Endodermal cell (in vitro differentiated cells): ENCODE measurements at regions not wholly inside any gene's neighbourhood (a gene's known extent, or its start where the extent isn't known, plus 50 kb on each side); places are given as distances from the start of the nearest gene placed in this dataset.

Experiments used
- DNase-seq: peaks from one replicate; pipeline ENCODE4 v3.0.0-alpha.2; 2017
- H3K27ac ChIP-seq: 2 replicates; pipeline ENCODE4 v1.5.1; 2013; ENCODE audit warnings: mild to moderate bottlenecking, low read depth, low read length, moderate library complexity
- H3K27me3 ChIP-seq: 2 replicates; pipeline ENCODE4 v1.6.1; 2013; ENCODE audit warnings: mild to moderate bottlenecking, low read length, moderate library complexity; ENCODE audit not compliant: insufficient read depth, control insufficient read depth, poor library complexity, severe bottlenecking
- H3K36me3 ChIP-seq: 2 replicates; pipeline ENCODE4 v1.7.0; 2013; ENCODE audit warnings: mild to moderate bottlenecking, low read length, moderate library complexity; ENCODE audit not compliant: control insufficient read depth, insufficient read depth
- H3K4me1 ChIP-seq: one replicate; pipeline ENCODE4 v1.7.0; 2013; ENCODE audit warnings: low read length; ENCODE audit not compliant: control insufficient read depth, insufficient read depth
- H3K4me3 ChIP-seq: 2 replicates; pipeline ENCODE4 v1.5.1; 2013; ENCODE audit warnings: mild to moderate bottlenecking, low read length, moderate library complexity
- H3K9ac ChIP-seq: 2 replicates; pipeline ENCODE4 v1.6.1; 2013; ENCODE audit warnings: mild to moderate bottlenecking, low read length, moderate library complexity; ENCODE audit not compliant: poor library complexity, severe bottlenecking; ENCODE audit errors: extremely low read depth
- H3K9me3 ChIP-seq: 2 replicates; pipeline ENCODE4 v1.6.1; 2013; ENCODE audit warnings: mild to moderate bottlenecking, low read length, moderate library complexity; ENCODE audit not compliant: control insufficient read depth
- H3K27ac Mint-ChIP-seq: 2 replicates; pipeline ENCODE4 v1.8.0; 2020; ENCODE audit warnings: mixed read lengths
- H3K27me3 Mint-ChIP-seq: 2 replicates; pipeline ENCODE4 v1.8.0; 2021; ENCODE audit warnings: mild to moderate bottlenecking, mixed read lengths; ENCODE audit not compliant: insufficient read depth
- H3K36me3 Mint-ChIP-seq: 2 replicates; pipeline ENCODE4 v1.8.0; 2020; ENCODE audit warnings: low read depth, mixed read lengths
- H3K4me1 Mint-ChIP-seq: 2 replicates; pipeline ENCODE4 v1.8.0; 2020; ENCODE audit warnings: mixed read lengths
- H3K4me3 Mint-ChIP-seq: 2 replicates; pipeline ENCODE4 v1.8.0; 2020; ENCODE audit warnings: mild to moderate bottlenecking, moderate library complexity, mixed read lengths
- H3K9me3 Mint-ChIP-seq: 2 replicates; pipeline ENCODE4 v1.8.0; 2020; ENCODE audit warnings: mild to moderate bottlenecking, mixed read lengths
- WGBS, 2 experiments: methylation state at CpG; one replicate each; pipeline versions ENCODE4 v1.1.5 to v1.1.7; 2013; ENCODE audit warnings: missing lambda C conversion rate in 2 of 2, mixed read lengths in 1 of 2; ENCODE audit not compliant: insufficient coverage in 1 of 2, insufficient read length in 1 of 2; 5-methylcytosine and 5-hydroxymethylcytosine counted together
- TF ChIP-seq, protein P1 (sequence below): fragments of 200-600 bp; sonication (generic); conservative IDR thresholded peaks from 2 replicates; pipeline ENCODE4 v1.5.0; 2021; ENCODE audit warnings: antibody characterized with exemption, mild to moderate bottlenecking

DNA sequence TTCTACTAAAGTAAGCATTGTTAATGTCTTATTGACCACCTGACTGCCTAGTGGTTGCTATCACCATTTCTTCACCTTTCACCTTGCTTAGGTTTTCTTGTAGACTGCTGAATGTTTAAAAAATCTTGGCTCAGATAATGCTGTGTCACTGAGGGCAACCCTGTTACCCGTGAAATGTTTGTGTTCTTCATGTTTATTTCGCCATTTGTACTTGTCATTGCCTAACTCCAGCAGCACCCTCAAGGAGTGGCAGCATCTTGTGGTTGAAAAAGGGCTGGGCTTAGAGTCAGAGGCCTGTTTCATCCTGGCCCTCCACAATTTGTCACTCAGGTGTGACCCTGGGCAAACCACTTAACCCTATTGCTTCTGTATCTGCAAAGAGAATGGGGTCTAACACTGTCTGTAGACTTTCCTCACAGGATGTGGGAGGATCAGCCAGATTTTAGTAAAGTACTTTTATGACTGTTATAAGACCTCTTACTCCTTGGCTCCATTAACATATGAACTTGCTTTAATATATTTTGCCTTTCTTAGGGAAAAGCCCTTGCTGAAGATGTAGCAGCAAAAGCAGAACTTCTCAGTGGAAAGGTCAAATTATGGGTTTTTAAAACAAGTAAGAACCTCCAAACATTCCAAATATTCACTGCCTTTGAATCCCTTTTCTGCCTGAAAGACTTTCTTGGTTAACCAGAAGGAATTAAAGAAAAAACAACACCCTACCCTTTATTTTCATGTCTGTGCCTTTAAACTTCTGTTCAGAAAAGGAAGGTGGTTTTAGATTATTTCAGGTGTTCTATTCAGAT is 154.5 kb upstream of the C11orf87 start:
- H3K4me3 Mint-ChIP-seq = no peak overlapping the region
- WGBS, 2 experiments = 87 to 100% methylated on average over 1 to 2 of the region's 2 CpGs
- no peaks in the 10 kb centered on the region for H3K36me3 Mint-ChIP-seq
- no peak overlapping the region for H3K4me3 ChIP-seq
- H3K27ac Mint-ChIP-seq = no peak overlapping the region
- peaks cover 17% of the 10 kb centered on the region for H3K9me3 Mint-ChIP-seq
- peaks cover 13% of the 10 kb centered on the region for H3K9me3 ChIP-seq
- H3K9ac ChIP-seq = no peak overlapping the region
- H3K36me3 ChIP-seq = no peaks in the 10 kb centered on the region
- H3K27me3 Mint-ChIP-seq = no peaks in the 10 kb centered on the region
- DNase-seq = no peak
- no peak overlapping the region for H3K27ac ChIP-seq
- no peaks in the 10 kb centered on the region for H3K4me1 ChIP-seq
- TF ChIP-seq, protein P1, sequence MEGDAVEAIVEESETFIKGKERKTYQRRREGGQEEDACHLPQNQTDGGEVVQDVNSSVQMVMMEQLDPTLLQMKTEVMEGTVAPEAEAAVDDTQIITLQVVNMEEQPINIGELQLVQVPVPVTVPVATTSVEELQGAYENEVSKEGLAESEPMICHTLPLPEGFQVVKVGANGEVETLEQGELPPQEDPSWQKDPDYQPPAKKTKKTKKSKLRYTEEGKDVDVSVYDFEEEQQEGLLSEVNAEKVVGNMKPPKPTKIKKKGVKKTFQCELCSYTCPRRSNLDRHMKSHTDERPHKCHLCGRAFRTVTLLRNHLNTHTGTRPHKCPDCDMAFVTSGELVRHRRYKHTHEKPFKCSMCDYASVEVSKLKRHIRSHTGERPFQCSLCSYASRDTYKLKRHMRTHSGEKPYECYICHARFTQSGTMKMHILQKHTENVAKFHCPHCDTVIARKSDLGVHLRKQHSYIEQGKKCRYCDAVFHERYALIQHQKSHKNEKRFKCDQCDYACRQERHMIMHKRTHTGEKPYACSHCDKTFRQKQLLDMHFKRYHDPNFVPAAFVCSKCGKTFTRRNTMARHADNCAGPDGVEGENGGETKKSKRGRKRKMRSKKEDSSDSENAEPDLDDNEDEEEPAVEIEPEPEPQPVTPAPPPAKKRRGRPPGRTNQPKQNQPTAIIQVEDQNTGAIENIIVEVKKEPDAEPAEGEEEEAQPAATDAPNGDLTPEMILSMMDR = no peak
- H3K4me1 Mint-ChIP-seq = no peaks in the 10 kb centered on the region
- no peaks in the 10 kb centered on the region for H3K27me3 ChIP-seq

DNA sequence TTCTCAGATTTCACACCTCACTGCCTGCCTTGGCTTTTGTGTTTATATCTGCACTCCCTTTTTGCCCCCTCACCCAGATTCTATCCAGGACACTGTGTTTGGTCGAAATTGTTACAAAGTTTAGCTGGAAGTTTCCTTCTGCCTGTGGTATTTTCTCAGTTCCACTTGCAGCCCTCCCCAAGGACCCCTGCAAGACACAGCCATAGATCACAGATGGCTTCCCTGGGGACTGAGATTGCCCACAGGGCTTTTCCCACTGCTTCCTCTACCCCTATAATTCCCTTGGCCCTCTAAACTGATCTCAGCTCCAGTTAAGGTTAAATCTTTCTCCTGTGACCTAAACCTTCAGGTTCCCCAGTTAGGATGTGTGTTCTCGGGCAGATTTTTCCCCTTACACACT is 146.1 kb upstream of the C11orf87 start:
- Mint-ChIP-seq H3K9me3 (peaks cover 19% of the 10 kb centered on the region), H3K27me3 (no peaks in the 10 kb centered on the region), H3K4me3 (no peak overlapping the region), H3K27ac (no peak overlapping the region), H3K4me1 (no peaks in the 10 kb centered on the region), H3K36me3 (no peaks in the 10 kb centered on the region)
- 85 to 91% methylated on average over 1 to 2 of the region's 2 CpGs for WGBS, 2 experiments
- no peak overlapping the region for H3K4me3 ChIP-seq
- peaks cover 4% of the 10 kb centered on the region for H3K9me3 ChIP-seq
- H3K9ac ChIP-seq = no peak overlapping the region
- H3K36me3 ChIP-seq = no peaks in the 10 kb centered on the region
- no peak overlapping the region for H3K27ac ChIP-seq
- H3K27me3 ChIP-seq = no peaks in the 10 kb centered on the region
- DNase-seq = no peak
- TF ChIP-seq, protein P1 = no peak
- H3K4me1 ChIP-seq = no peaks in the 10 kb centered on the region

DNA sequence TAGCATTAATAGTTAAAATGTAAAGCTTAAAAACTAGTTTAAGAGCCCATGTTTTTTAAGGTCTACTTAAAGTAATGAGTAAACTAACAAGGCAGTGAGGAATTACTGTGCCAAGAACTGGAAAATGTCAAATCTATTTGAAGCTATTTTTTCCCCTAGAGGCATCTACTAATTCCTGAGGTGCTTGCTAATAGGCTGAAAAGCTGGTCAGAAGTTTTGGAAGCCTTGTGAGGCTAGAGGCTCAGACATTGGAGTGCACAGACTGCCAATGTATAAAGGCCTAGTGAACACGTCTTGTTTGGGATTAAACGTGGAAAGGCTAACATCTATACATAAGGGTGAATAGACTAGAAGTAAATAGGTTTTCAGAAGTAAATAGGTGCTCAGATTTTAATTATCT is 136.5 kb upstream of the C11orf87 start:
- no peak overlapping the region for H3K27ac Mint-ChIP-seq

More for the DNA sequence above, 136.5 kb upstream of the C11orf87 start:
- H3K4me3 Mint-ChIP-seq = no peak overlapping the region
- TF ChIP-seq, protein P1 = no peak
- Histone ChIP-seq H3K36me3 (no peaks in the 10 kb centered on the region), H3K4me1 (no peaks in the 10 kb centered on the region), H3K27ac (no peak overlapping the region), H3K27me3 (no peaks in the 10 kb centered on the region), H3K4me3 (no peak overlapping the region), H3K9me3 (peaks cover 7% of the 10 kb centered on the region), H3K9ac (no peak overlapping the region)
- H3K27me3 Mint-ChIP-seq = no peaks in the 10 kb centered on the region
- no peaks in the 10 kb centered on the region for H3K36me3 Mint-ChIP-seq
- WGBS, 2 experiments = 83 to 100% methylated on average over 1 to 2 of the region's 2 CpGs
- H3K4me1 Mint-ChIP-seq = no peaks in the 10 kb centered on the region
- no peak for DNase-seq
- H3K9me3 Mint-ChIP-seq = peaks cover 11% of the 10 kb centered on the region
